Lung (tissue), 11 donors: ENCODE measurements at regions not wholly inside any gene's neighbourhood (a gene's known extent, or its start where the extent isn't known, plus 50 kb on each side); places are given as distances from the start of the nearest gene placed in this dataset.

ENCODE experiments used
- ATAC-seq: fragments of 200-7000 bp; cut with Tn5 transposase; one replicate; pipeline ENCODE4 v1.9.1; 2020; ENCODE audit warnings: moderate number of reproducible peaks; ENCODE audit not compliant: insufficient read depth, low FRiP score
- DNase-seq, 3 donors: peaks; one replicate each; pipeline ENCODE4 v3.0.0-alpha.2; 2013 to 2017
- H3K27ac ChIP-seq, 2 donors: one replicate each; pipeline ENCODE4 v1.5.1; 2013; ENCODE audit warnings: mild to moderate bottlenecking in 2 of 2, moderate library complexity in 2 of 2, control low read depth in 1 of 2, inconsistent platforms in 1 of 2, low read depth in 1 of 2, low read length in 1 of 2
- H3K27me3 ChIP-seq, 3 donors: one replicate each; pipeline ENCODE4 v1.5.1; 2013; ENCODE audit warnings: low read length in 2 of 3; ENCODE audit not compliant: control insufficient read depth in 3 of 3, insufficient read depth in 3 of 3
- H3K36me3 ChIP-seq, 4 donors: one replicate each; pipeline ENCODE4 v1.5.1; 2013; ENCODE audit warnings: low read length in 4 of 4, mild to moderate bottlenecking in 1 of 4, moderate library complexity in 1 of 4; ENCODE audit not compliant: control insufficient read depth in 4 of 4, insufficient read depth in 4 of 4
- H3K4me1 ChIP-seq, 5 donors: one replicate each; pipeline ENCODE4 v1.5.1; 2013; ENCODE audit warnings: low read length in 5 of 5, mild to moderate bottlenecking in 2 of 5, moderate library complexity in 1 of 5; ENCODE audit not compliant: control insufficient read depth in 5 of 5, insufficient read depth in 5 of 5
- H3K4me3 ChIP-seq: one replicate; pipeline ENCODE4 v1.5.1; 2013; ENCODE audit warnings: mild to moderate bottlenecking, control low read depth, moderate library complexity
- H3K9ac ChIP-seq, 2 donors: one replicate each; pipeline ENCODE4 v1.5.1; 2013; ENCODE audit warnings: low read length in 2 of 2, control low read depth in 1 of 2; ENCODE audit not compliant: insufficient read depth in 1 of 2
- H3K9me3 ChIP-seq, 4 donors: one replicate each; pipeline ENCODE4 v1.5.1; 2013; ENCODE audit warnings: low read length in 3 of 4, mild to moderate bottlenecking in 1 of 4, moderate library complexity in 1 of 4; ENCODE audit not compliant: control insufficient read depth in 4 of 4, insufficient read depth in 3 of 4
- WGBS, 2 donors: extraction: QIAGEN DNeasy Blood & Tissue Kit; methylation state at CpG; one replicate each; pipeline ENCODE4 v1.1.7; 2013; 5-methylcytosine and 5-hydroxymethylcytosine counted together
- TF ChIP-seq, protein P1 (sequence below): IDR thresholded peaks from 2 replicates; pipeline ENCODE4 v1.5.1; 2012; ENCODE audit warnings: mild to moderate bottlenecking; ENCODE audit errors: control extremely low read depth, extremely low read depth
- donor health status: control.
- donor health status: control.
- donor health status: Bipolar disorder and iron deficiency.
- donor health status: healthy.
- donor health status: DM: yes; HTN: yes; CAD: no.

DNA sequence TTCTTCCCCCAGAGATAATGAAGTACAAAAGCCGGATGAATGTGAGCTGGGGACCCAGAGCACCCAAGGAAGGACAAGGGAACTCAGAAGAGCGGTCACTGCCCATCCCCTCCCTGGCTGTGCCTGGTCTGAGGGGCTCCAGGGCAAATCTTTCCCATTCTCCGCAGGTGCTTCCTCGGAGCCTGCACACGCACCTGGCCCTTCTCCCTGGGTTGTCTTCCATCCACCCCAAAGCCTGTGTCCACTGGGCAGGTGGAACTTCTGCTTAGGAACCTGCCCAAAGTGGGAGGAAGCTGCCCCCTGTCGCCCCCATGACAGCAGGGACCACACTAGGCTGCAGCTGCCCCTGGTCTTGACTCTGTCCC lies 121.0 kb upstream of the FGF3 start:
- H3K4me3 ChIP-seq, result no peak overlapping the region
- 70 to 76% methylated on average over 6 of the region's 6 CpGs for WGBS, 2 donors
- no peaks in the 10 kb centered on the region for H3K36me3 ChIP-seq
- H3K27me3 ChIP-seq, result no peaks in the 10 kb centered on the region
- H3K9ac ChIP-seq, result peak overlapping the region in 1 of 2 donors; percentile 63
- TF ChIP-seq, protein P1, sequence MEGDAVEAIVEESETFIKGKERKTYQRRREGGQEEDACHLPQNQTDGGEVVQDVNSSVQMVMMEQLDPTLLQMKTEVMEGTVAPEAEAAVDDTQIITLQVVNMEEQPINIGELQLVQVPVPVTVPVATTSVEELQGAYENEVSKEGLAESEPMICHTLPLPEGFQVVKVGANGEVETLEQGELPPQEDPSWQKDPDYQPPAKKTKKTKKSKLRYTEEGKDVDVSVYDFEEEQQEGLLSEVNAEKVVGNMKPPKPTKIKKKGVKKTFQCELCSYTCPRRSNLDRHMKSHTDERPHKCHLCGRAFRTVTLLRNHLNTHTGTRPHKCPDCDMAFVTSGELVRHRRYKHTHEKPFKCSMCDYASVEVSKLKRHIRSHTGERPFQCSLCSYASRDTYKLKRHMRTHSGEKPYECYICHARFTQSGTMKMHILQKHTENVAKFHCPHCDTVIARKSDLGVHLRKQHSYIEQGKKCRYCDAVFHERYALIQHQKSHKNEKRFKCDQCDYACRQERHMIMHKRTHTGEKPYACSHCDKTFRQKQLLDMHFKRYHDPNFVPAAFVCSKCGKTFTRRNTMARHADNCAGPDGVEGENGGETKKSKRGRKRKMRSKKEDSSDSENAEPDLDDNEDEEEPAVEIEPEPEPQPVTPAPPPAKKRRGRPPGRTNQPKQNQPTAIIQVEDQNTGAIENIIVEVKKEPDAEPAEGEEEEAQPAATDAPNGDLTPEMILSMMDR, result no peak
- peak overlapping the region; percentile 34 to 89 for H3K27ac ChIP-seq
- no peaks in the 10 kb centered on the region for H3K9me3 ChIP-seq
- ATAC-seq (no peak), DNase-seq (no peak)
- H3K4me1 ChIP-seq, result peaks cover 0 to 17% (median 13%) of the 10 kb centered on the region in 5 donors

DNA sequence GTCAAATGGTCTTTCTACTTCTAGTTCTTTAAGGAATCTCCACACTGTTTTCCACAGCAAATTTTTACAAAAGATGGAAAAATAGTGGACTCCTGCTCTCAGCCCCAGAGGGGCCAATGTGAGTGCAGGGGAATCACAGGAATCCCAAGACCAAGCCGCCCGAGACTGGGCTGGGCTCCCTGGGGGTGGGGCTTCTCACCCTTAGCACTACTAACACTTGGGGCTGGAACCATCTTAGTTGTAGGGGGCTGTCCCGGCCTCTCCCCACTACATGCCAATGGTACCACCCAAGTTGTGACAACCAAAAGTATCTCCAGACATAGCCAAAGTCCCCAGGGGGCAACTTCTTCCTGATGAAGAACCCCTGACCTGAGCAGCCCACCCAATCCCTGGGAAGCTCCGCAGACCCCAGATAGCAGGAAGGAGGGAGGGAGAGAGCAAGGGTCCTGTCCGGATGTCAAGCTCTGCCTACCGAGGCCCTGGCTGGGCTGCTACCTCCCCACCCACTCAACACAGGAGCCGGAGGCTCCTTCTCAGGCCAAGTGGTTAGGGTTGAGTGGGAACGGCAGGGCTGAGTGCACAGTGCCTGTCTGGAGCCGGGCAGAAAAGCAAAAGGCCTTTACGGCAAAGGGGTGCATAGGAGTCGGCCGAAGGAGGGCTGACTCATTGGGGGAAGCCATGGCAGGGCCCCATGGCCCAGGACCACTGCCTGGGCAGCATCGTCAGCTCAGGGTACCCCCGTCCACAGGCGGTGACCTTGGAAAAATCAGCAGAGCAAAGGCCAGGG lies 122.5 kb upstream of the FGF3 start:
- H3K9ac ChIP-seq, result no peak overlapping the region
- H3K27ac ChIP-seq, result no peak overlapping the region
- DNase-seq (no peak), ATAC-seq (no peak)
- H3K27me3 ChIP-seq, result no peaks in the 10 kb centered on the region
- TF ChIP-seq, protein P1, result no peak
- no peaks in the 10 kb centered on the region for H3K36me3 ChIP-seq
- 75 to 79% methylated on average over 15 of the region's 15 CpGs for WGBS, 2 donors
- H3K4me3 ChIP-seq, result no peak overlapping the region
- H3K4me1 ChIP-seq, result peaks cover 0 to 17% (median 13%) of the 10 kb centered on the region in 5 donors
- H3K9me3 ChIP-seq, result no peaks in the 10 kb centered on the region

DNA sequence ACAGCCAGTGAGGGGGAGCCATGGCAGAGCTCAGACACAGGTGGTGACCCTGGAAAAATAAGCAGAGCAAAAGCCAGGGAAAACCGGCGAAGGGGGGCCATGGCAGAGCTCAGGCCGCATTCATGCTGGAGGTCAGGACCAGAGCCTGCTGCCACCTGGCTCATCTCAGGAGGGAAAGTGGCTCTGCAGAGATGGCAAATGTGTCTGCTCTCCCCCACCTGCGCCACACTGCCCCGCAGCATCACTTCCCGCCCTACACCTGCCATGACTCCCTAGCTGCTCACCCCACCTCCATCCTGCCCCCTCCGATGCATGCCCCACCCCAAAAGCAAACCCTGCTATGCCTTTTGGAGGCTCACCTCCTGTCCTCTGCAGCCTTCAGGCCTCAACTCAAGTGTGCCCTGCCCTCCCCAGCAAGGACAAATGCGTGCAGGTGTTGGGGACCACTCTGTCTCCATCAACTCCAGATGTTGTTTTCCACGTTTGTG lies 123.2 kb upstream of the FGF3 start:
- Histone ChIP-seq H3K9ac (no peak overlapping the region), H3K4me3 (no peak overlapping the region), H3K36me3 (no peaks in the 10 kb centered on the region), H3K27me3 (no peaks in the 10 kb centered on the region), H3K9me3 (no peaks in the 10 kb centered on the region), H3K27ac (no peak overlapping the region), H3K4me1 (peaks cover 0 to 17% (median 13%) of the 10 kb centered on the region in 5 donors)
- no peak for DNase-seq
- ATAC-seq, result no peak
- TF ChIP-seq, protein P1, result no peak
- 92 to 93% methylated on average over 9 of the region's 9 CpGs for WGBS, 2 donors
